Fibroblast of lung (primary cell): ENCODE measurements at regions not wholly inside any gene's neighbourhood (a gene's known extent, or its start where the extent isn't known, plus 50 kb on each side); places are given as distances from the start of the nearest gene placed in this dataset.

Experiments
- DNase-seq, 2 donors: peaks; one replicate each; pipeline versions ENCODE4 v3.0.0 to v3.0.0-alpha.2; 2010; ENCODE audit warnings: low read depth in 2 of 2
- H2AFZ ChIP-seq: 2 replicates; pipeline ENCODE4 v1.5.1; 2012; ENCODE audit warnings: low read length, control low read depth, inconsistent platforms
- H3K27ac ChIP-seq: 2 replicates; pipeline ENCODE4 v1.5.1; 2011; ENCODE audit warnings: low read length, control low read depth; ENCODE audit not compliant: insufficient read depth
- H3K27me3 ChIP-seq: 2 replicates; pipeline ENCODE4 v1.5.1; 2011; ENCODE audit warnings: mild to moderate bottlenecking, low read length; ENCODE audit not compliant: control insufficient read depth, insufficient read depth
- H3K36me3 ChIP-seq: 2 replicates; pipeline ENCODE4 v1.5.1; 2011; ENCODE audit warnings: low read length; ENCODE audit not compliant: control insufficient read depth, insufficient read depth
- H3K4me1 ChIP-seq: 2 replicates; pipeline ENCODE4 v1.5.1; 2011; ENCODE audit warnings: low read length; ENCODE audit not compliant: control insufficient read depth, insufficient read depth; ENCODE audit errors: extremely low read depth
- H3K4me2 ChIP-seq: 2 replicates; pipeline ENCODE4 v1.5.1; 2011; ENCODE audit warnings: low read length, control low read depth; ENCODE audit not compliant: insufficient read depth; ENCODE audit errors: extremely low read depth
- H3K4me3 ChIP-seq, 4 experiments: fragments of 200-600 bp in 1 of 4; sonication (generic) in 1 of 4; replicated peaks in 1 of 4; 2 replicates each; pipeline ENCODE4 v1.5.1; 2011 to 2016; ENCODE audit warnings: low read length in 4 of 4, low read depth in 3 of 4, mild to moderate bottlenecking in 3 of 4, control low read depth in 2 of 4, inconsistent platforms in 1 of 4, mixed read lengths in 1 of 4; ENCODE audit not compliant: insufficient read depth in 1 of 4; ENCODE audit errors: control extremely low read depth in 1 of 4
- H3K79me2 ChIP-seq: 2 replicates; pipeline ENCODE4 v1.5.1; 2012; ENCODE audit warnings: mild to moderate bottlenecking, low read length, inconsistent platforms; ENCODE audit not compliant: control insufficient read depth, insufficient read depth
- H3K9ac ChIP-seq: 2 replicates; pipeline ENCODE4 v1.5.1; 2011; ENCODE audit warnings: mild to moderate bottlenecking, low read length, control low read depth; ENCODE audit not compliant: insufficient read depth
- H3K9me3 ChIP-seq: 2 replicates; pipeline ENCODE4 v1.5.1; 2012; ENCODE audit warnings: low read depth, low read length; ENCODE audit not compliant: control insufficient read depth, insufficient read depth
- H4K20me1 ChIP-seq: 2 replicates; pipeline ENCODE4 v1.5.1; 2011; ENCODE audit warnings: low read length; ENCODE audit not compliant: control insufficient read depth, insufficient read depth; ENCODE audit errors: extremely low read depth
- EZH2 ChIP-seq: IDR thresholded peaks from 2 replicates; pipeline ENCODE4 v1.5.1; 2012; ENCODE audit warnings: low read length, control low read depth, mild to moderate bottlenecking; ENCODE audit errors: missing control alignments
- TF ChIP-seq, protein P1 (sequence below), 2 donors: IDR thresholded peaks in 1 of 2; conservative IDR thresholded peaks in 1 of 2; 1 replicate in 1 of 2; 2 replicates in 1 of 2; pipeline ENCODE4 v1.5.1; 2011 to 2012; ENCODE audit warnings: low read length in 2 of 2, control low read depth in 1 of 2, inconsistent platforms in 1 of 2, low read depth in 1 of 2, mild to moderate bottlenecking in 1 of 2

DNA sequence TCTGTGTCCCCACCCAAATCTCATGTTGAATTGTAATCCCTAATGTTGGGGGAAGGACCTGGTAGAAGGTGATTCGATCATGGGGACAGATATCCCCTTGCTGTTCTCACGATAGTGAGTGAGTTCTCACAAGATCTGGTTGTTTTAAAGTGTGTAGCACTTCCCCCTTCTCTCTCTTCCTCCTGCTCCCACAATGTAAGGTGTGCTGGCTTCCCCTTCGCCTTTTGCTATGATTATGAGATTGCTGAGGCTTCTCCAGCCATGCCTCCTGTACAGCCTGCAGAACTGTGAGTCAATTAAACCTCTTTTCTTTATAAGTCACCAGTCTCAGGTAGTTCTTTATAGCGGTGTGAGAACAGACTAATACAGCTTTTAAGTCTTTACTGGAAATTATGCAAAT, 193.3 kb upstream of the RBBP8 start:
- Histone ChIP-seq H3K4me1 (no peaks in the 10 kb centered on the region), H2AFZ (no peak overlapping the region), H3K27me3 (no peaks in the 10 kb centered on the region), H3K9me3 (no peaks in the 10 kb centered on the region), H3K9ac (no peak overlapping the region), H3K79me2 (no peaks in the 10 kb centered on the region), H3K27ac (no peak overlapping the region), H3K4me2 (no peak overlapping the region), H3K36me3 (no peaks in the 10 kb centered on the region), H4K20me1 (no peaks in the 10 kb centered on the region), H3K4me3 (no peak overlapping the region)
- no peak for TF ChIP-seq EZH2
- TF ChIP-seq, protein P1, sequence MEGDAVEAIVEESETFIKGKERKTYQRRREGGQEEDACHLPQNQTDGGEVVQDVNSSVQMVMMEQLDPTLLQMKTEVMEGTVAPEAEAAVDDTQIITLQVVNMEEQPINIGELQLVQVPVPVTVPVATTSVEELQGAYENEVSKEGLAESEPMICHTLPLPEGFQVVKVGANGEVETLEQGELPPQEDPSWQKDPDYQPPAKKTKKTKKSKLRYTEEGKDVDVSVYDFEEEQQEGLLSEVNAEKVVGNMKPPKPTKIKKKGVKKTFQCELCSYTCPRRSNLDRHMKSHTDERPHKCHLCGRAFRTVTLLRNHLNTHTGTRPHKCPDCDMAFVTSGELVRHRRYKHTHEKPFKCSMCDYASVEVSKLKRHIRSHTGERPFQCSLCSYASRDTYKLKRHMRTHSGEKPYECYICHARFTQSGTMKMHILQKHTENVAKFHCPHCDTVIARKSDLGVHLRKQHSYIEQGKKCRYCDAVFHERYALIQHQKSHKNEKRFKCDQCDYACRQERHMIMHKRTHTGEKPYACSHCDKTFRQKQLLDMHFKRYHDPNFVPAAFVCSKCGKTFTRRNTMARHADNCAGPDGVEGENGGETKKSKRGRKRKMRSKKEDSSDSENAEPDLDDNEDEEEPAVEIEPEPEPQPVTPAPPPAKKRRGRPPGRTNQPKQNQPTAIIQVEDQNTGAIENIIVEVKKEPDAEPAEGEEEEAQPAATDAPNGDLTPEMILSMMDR (conservative IDR thresholded peaks at IDR 0.05 in 1 of 2, IDR thresholded peaks at IDR 0.05 in 1 of 2; ENCODE audit: low read depth in 1 of 2, low read length in 2 of 2): no peak
- DNase-seq: no peak

DNA sequence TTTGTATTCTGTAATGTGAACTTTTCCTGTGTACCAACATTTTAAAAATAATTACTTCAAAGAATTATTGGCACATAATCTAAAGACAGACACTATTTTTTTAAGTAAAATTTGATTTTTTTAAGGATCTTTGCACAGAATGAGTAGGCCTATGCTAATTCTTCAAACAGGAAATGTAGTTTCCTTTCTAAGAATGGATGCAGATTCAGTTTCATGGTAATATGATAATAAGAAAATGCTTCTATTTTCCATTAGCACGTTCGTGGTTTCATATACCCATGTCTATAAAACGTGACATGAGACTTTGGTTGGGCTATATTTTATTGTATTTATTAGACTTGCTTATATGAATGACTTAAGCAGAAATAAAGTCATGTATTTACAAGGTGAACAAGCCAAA, 191.8 kb upstream of the RBBP8 start:
- Histone ChIP-seq H3K27me3 (no peaks in the 10 kb centered on the region), H4K20me1 (no peaks in the 10 kb centered on the region)

GRCh38 chr18:22742409-22742808, 190.7 kb upstream of the RBBP8 start:
- no peak for TF ChIP-seq EZH2
- TF ChIP-seq, protein P1 (conservative IDR thresholded peaks at IDR 0.05 in 1 of 2, IDR thresholded peaks at IDR 0.05 in 1 of 2; ENCODE audit: low read depth in 1 of 2, low read length in 2 of 2): no peak
- DNase-seq: no peak
- H2AFZ ChIP-seq: no peak overlapping the region

More for the DNA sequence above, 191.8 kb upstream of the RBBP8 start:
- H2AFZ ChIP-seq: no peak overlapping the region
- TF ChIP-seq, protein P1 (conservative IDR thresholded peaks at IDR 0.05 in 1 of 2, IDR thresholded peaks at IDR 0.05 in 1 of 2; ENCODE audit: low read depth in 1 of 2, low read length in 2 of 2): no peak
- no peak for TF ChIP-seq EZH2
- H3K27ac ChIP-seq: no peak overlapping the region
- no peak overlapping the region for H3K9ac ChIP-seq
- no peak for DNase-seq
- H3K4me2 ChIP-seq: no peak overlapping the region
- H3K4me1 ChIP-seq: no peaks in the 10 kb centered on the region
- H3K79me2 ChIP-seq: no peaks in the 10 kb centered on the region
- no peaks in the 10 kb centered on the region for H3K9me3 ChIP-seq
- no peaks in the 10 kb centered on the region for H3K36me3 ChIP-seq
- H3K4me3 ChIP-seq: no peak overlapping the region

More at GRCh38 chr18:22742409-22742808, 190.7 kb upstream of the RBBP8 start:
- Histone ChIP-seq H3K27me3 (no peaks in the 10 kb centered on the region), H3K36me3 (no peaks in the 10 kb centered on the region), H3K79me2 (no peaks in the 10 kb centered on the region), H3K4me1 (no peaks in the 10 kb centered on the region), H3K27ac (no peak overlapping the region), H3K9me3 (no peaks in the 10 kb centered on the region), H3K4me2 (no peak overlapping the region), H3K9ac (no peak overlapping the region), H4K20me1 (no peaks in the 10 kb centered on the region), H3K4me3 (no peak overlapping the region)
